ENCODE measurements at regions not wholly inside any gene's neighbourhood (a gene's known extent, or its start where the extent isn't known, plus 50 kb on each side); places are given as distances from the start of the nearest gene placed in this dataset.
A peak's percentile ranks its signal among the peaks of the same experiment; 100 is the strongest.

DNA sequence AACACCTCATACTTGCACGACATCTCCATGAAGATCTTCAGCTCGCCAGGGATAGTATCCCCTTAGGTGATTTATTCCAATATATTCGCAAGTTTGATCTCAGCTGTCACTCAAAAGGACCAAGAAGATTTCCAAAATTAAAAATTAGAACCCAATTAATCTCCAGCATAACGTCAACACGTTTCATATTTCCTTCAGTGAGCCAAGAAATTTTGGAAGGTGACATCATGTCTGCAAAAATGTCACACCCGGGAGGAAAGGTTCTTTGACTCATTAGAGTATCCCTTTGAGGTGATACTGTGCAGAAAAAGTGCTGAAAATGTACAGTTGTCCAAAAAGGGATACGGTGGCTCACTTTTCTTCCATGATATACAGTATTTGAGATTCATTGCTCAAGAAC lies 569.6 kb downstream of the EFNB2 start:
- DNase-seq: no peak

DNA sequence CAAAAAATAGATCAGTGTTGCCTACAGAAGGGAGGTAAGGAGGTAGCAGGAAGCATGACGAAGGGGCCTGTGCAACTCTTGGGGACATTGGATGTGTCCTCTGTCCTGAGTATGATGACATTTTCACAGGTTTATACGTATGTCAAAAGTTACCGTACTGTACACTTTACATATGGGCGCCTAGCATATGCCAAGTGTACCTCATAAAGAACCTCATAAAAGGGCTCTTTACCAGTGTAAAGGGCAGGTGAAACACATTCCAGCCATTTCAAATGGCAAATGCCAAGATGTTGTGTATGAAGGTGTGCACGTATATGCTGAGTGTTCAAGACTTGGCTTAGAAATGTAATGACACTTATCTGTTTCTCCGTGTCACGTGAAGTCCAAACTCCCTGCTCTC lies 573.4 kb downstream of the EFNB2 start:
- DNase-seq: no peak

DNA sequence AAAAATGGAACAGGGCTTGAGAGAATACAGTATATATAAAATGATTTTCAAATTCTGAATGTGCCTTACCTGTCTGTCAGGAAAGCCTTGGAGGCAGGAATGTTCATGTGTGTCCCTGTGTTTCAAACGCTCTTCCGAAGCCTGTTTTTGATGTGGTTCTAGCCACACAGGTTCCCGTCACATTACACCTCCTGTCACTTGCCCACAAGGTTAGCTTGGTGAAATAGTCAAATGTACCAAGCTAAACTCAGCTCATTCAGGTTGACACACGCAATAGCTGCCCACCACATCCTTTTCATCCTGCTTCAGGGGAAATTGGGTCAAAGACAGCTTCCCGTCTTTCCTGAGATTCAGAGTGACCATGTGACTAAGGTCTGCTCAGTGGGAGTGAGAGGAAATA lies 574.0 kb downstream of the EFNB2 start:
- DNase-seq: no peak

DNA sequence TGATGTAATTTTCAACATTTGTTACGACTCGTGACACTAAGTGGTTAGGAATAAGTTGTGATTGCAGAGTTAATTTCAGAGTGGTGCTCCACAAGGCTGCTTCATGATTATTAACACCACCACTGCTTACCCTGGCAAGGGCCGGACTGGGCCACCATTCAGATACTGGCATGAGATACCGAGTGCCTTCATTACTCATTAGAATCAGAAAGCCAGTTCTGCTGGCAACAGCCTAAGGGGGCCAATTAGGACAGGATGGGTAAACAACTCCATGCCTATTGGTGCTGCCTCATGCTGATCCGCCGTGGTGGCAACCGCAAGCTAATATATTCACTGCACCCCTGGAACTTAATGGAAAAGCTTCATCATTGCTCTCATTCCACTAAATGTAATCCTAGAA lies 575.1 kb downstream of the EFNB2 start:
- no peak for DNase-seq

DNA sequence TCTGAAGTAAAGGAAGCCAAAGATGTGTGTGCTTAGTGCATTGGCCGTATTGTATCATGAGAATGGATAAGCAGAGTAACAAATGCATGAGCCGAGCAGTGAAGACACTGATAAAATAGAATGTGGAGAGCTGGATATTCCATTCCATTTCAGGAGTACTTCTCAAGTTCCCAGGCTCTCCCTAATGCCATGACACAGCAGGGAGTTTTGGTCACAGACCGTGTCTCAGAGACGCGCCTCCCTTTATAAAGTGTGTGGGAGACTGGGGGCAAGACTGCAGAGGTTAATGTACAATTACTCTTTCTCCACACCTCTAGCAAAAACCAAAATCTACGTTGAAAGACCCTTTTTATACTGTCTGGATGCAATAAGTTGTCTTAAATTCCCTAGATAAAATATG lies 575.6 kb downstream of the EFNB2 start:
- no peak for DNase-seq

DNA sequence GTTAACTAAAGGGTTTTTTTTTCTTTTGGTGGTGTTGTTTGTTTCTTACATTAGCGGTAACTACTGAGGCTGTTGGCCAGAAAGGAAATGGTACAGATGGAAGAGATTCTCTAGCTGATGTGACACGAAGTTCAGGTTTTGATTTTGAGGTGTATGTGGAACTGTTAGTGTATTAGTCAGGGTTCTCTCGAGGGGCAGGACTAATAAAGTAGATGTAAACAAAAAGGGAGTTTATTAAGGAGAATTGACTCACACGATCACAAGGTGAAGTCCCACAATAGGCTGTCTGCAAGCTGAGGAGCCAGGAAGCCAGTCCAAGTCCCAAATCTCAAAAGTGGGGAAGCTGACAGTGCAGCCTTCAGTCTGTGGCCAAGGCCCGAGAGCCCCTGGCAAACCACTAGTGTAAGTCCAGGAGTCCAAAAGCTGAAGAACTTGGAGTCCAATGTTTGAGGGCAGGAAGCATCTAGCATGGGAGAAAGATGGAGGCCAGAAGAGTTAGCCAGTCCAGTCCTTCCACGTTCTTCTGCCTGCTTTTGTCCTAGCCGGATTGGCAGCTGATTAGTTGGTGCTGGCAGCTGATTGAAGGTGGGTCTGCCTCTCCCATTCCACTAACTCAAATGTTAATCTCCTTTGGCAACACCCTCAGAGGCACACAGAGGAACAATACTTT lies 577.6 kb downstream of the EFNB2 start:
- no peak for DNase-seq

DNA sequence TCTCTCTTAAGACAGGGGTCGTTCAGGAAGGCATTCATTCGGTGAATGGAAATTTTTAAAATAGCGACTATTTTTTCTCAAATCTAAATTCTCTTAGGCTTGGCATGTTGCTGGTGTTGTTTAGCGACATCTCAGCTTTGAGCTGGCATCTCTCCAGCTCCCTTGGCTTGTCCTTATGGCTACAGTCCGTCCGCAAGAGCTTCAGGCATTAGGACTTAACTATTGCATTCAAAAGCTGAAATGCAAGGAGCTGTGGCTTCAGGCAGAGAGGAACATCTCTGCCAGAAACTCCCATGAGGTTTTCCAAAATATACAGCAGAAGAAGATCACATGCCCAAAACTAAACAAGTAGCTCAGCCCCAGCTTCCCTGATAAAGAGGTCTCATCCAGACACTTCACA lies 578.5 kb downstream of the EFNB2 start:
- DNase-seq: no peak

DNA sequence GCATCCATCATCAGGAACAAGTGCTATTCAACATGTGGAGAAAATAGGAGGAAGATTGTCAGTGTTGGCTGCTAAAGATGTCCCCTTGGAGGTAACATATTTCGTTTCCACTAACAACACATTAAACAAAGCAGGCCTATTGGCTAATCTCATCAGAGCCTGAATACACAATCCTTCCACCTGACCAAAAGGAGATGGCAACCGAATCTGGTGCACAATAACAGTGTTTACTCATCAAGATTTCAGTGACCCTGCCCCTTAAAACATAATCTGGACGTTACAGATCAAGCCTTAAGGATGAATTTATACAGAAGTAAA lies 582.5 kb downstream of the EFNB2 start:
- DNase-seq: no peak

DNA sequence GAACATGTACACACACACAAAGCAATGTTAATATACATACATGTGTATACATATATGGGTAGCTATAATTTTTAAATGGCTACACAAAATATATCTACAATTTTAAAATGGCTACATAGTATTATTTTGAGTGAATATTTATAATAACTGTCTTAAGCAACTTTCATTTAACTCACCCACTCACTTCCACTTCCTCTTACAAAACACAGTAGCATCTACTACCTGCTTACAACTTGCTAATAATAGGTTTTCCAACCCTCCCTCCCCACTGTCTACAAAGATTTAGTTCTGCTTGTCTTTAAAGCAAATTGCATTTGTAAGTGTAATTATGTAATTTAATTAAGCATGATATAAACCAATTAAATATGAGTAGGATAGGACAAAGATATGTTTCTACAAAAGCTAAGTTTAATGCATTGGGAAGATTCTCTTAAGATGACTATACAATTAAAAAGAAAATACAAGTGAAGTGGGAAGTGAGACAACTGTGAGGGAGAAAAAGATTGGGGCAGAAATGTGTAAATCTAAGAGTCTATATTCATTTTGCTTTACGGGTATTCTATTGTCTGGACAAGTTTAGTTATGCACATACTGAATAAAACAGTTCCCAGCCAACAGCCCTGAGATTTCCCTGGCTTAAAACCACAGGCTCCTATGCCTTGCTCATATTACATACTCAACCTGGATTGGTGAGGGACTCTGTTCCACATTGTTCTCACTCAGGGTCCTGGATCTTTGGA lies 583.1 kb downstream of the EFNB2 start:
- peak; percentile 33 for DNase-seq

DNA sequence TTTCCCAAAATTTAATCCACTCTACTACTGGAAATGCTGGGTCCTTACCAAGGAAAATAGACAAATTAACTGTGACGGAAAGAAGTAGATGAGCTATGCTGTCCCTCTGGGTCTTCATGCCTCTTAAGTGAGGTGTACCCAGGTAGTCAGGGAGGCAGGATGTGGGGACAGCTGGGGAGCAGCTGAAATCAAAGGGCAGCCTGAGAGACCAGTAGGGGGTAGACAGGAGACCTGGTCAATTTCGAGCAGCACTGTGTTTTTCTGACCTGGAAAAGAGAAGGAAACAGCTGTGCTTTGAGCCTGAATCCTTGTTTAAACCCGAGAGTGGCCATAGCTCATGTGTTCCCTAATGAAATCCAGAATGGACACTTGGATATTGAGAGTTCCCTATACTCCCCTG lies 587.3 kb downstream of the EFNB2 start:
- DNase-seq: no peak

DNA sequence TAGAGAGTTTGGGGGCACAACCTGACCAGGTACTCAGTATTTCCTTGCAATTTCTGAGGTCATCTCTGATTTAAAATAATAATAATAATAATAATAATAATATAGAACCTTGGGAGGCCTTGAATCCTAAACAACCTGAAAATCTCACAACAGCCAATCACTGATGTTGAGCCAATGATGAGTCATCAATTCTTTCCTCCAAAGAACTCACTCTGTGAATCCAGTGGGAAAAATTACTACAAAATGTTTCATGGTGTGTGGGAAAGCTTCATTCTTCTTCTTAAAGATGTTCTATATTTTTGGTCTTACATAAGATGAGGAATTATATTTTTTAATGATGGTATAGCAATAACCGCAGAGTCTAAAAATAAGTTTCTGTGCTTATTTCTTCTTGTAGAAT lies 594.6 kb downstream of the EFNB2 start:
- no peak for DNase-seq

DNA sequence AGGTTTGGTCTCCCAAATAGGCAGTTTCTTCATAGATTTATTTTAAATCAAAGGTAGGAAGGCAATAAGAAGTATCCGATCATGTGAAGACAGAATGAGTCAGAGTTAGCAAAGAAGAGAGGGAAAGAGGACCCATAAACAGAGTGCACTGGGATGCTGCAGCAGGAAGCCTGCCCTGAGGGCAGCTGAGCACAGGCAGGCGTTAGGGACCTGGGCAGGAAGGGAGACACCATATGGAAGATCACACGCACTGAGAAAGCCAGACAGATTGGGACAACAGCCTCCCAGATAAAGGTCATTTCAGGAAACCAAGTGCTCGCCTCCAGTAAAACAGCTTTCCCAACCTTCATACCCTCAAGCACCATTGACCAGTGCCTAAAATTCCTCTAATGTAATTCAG lies 598.0 kb downstream of the EFNB2 start:
- DNase-seq: no peak

DNA sequence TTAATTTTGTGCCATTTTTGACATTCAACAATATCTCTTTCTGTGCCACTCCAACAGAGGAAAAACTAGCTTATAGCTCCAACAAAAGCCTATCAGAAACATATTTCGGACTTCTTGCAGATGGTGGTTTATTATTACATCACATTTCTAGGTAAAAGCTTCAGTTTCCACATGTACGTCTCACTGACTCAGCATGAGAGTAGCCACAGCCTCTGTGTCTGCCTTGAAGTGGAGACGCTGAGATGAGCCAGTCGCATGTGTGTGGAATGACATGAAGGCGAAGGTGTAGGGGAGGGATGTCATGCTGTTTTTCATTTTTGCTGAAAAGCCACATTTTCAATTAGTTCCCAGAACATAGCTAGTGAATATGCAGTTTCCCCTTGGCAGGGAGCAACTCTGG lies 598.6 kb downstream of the EFNB2 start:
- peak; percentile 73 for DNase-seq

DNA sequence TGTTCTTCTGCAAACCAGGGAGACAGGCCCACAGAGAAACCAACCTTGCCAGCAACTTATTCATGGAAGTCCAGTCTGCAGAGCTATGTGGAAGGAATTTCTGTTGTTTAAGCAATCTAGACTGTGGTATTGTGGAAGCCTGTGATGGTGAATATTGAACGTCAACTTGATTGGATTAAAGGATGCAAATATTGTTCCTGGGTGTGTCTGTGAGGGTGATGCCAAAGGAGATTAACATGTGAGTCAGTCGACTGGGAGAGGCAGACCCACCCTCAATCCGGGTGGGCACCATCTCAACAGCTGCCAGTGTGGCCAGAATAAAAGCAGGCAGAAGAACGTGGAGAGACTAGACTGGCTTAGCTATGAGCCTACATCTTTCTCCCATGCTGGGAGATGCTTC lies 606.0 kb downstream of the EFNB2 start:
- no peak for DNase-seq

DNA sequence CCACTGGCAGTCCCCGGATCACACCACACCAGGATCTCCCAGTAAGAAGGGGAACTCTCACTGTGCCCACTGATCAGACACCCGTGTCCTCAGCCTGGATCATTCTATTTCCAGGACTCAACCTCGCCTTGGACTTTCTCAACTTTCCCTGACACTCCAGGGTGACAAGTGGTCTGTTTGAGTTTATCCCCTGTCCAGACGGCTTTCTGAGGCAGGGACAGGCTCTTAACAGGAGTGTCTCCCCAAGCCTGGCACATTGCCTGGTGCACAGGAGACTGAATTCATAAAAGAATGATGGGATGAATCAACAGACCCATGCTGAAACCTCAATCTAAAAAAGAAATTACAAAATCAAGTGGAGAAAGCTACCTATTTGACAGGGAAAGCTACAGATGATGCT lies 606.6 kb downstream of the EFNB2 start:
- DNase-seq: no peak

DNA sequence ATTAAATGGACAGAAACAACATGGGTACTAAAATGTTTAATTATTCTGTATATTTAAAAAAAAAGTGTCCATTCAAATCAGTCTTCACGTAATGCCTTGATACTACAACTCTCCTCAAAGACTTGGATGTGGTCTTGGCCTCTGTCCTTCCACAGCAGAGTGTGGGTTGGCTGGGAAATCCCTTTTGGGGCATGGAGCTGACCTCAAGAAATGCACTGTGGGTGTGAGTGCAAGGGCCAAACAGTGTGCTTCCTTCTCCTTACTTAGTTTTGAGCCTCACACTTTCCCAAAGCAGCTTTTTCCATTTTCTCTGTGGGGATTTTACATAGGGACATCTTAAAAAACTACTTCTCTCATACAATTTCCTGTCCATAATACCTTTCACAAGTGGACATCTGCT lies 607.4 kb downstream of the EFNB2 start:
- DNase-seq: no peak

DNA sequence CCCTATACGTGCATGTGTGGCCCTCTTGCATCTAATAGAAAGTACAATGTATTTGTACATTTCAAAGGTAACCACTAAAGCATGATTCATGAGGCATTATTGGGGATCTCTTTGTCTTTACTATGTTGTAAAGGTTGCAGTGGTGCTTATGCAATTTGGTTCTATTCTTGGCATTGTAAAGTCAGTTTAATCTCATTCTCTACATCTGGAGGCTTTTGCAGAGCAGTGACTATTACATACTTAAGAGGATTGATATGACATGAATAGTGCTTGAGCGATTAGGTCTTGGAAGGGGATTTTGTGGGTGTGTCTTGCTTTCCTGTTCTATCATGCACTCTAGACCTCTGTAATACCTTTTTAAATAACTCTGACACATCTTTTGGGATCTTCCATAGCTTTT lies 610.0 kb downstream of the EFNB2 start:
- DNase-seq: peak; percentile 89

DNA sequence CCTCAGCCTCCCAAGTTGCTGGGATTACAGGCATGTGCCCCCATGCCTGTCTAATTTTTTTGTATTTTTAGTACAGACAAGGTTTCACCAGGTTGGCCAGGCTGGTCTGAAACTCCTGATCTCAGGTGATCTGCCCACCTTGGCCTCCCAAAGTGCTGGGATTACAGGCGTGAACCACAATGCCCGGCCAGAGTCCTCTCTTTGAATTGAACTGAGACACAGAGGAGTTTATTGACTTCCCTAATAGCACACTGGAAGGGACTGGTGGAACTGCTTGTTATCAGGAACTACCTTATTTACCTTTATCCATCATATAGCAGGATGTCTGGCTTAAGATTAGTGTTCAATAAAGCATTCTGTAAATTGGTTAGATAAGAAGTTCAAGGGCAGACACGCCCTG lies 613.8 kb downstream of the EFNB2 start:
- DNase-seq: no peak

DNA sequence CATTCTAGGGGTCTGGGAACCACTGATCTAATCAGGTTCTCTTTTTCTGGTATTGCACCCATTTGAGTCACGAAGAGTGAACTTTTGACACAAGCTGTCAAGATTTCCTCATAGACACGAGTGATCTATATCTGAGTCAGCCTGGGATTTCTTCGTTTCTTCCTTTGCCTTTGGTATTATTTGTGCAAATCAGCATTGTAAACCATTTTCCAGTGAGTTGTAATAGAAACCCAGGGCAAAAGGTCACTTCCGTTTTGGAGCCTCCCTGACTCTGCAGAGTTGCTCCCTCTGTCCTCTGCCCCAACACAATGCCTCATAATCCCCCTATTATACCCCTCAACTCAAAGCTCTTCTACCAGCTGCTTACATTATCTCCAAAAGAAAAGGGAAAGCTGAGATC lies 615.1 kb downstream of the EFNB2 start:
- DNase-seq: peak; percentile 96

DNA sequence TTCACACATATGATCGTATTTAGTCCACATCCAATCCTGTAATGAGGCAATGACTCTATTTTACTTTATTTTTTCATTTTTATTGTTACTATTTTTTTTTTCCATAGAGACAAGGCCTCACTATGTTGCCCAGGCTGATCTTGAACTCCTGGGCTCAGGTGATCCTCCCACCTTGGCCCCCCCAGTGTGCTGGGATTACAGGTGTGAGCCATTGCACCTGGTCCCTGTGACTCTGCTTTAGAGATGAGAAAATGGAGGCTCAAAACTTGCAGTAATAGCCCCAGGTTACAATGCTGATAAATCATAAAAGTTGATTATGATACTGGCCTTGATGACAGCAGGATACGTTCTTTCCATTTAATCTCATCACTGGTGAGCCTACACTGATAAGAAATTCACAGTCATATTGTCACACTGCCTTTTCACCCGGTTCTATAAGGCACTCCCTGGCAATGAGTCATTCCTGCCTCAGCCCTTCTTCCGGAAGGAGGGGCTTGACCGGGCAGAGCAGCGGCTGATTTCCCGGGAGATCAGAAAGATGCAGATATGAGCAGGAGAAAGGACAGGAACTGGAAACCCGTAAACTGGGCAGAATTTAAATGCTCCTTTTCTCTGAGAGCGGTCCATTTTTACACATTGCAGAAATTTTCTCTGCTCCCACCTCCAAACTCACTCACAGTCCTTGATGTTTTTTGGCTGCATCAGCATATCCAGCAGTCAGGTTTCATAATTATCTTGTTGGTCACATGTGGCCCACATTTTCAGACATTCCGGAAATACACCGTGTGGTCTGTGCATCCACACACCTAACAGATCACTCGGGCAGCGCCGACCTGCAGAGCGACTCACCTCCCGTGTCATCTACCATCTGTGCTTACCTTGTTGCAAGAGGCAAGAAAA lies 616.4 kb downstream of the EFNB2 start:
- DNase-seq: peak; percentile 51

DNA sequence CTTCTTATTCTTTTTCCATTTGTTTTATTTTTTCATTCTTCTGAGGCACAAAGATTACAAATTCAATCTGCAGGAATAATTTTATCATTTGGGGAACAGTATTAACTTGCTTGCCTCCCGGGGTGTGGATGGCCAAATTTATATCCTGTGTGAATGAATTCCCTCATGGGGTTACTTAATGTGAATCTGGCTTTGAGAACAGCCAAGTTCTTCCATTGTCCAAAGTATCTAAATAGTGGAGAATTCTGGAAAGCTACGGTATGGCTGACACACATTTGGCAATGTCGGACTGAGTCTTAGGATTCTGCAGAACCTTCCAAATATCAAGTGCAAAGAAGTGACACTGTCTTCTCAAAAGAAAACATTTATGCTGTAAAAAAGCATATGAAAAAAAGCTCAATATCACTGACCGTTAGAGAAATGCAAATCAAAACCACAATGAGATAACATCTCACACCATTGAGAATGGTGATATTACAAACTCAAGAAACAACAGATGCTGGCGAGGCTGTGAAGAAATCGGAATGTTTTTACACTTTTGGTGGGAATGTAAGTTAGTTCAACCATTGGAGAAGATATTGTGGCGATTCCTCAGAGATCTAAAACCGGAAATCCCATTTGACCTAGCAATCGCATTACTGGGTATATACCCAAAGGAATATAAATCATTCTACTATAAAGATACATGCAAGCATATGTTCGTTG lies 620.2 kb downstream of the EFNB2 start:
- no peak for DNase-seq

DNA sequence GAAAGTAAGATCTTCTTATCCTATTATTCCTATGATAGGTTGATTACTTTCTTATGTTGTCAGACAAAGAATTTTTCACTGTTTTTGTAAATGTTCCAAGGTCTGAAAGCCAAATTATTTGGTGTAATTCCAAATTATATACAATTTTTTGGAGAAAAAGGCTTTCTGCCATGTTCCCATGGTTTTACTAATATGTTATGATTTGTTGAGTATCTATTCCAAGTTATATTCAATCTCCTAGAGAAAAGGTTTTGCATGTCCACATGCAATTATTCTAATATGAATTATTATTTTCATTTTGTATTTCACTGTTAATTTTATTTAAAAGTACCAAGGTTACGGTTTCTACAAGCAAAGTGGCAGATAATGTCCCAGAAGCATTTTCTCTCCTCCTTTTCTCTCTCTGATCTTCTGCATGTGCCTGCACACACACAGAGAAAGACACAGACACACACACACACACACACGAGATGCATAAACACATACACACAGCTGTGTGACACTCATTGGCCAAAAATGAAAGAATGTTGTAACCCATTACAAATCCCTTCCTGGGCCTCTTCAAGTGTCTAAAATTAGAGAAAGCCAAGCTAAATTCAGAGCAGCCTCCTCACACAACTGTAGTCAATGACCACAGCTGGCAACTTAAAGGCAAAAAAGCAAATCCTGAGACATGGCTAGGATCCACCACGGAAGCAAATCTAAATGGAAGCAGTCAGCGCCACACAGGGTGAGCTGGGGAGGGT lies 621.0 kb downstream of the EFNB2 start:
- peak; percentile 95 for DNase-seq

DNA sequence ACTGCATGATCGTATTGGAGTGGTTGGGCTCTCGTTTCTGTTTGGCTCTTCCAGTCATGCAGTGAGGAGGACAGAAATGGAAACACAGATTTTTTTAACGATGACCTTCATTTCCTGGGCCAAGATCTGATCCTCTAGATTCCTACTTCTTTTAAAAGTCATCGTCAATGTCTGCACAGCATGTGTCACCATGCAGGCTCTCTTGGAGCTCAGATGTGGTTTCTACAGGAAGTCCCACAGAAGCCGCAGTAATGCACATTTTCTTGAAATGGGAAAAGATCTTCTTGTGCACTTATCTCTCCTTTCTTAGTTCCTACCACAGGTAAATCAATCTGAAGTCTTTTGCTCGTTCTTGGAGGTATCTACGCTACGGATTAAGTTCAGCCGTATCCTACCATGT lies 626.9 kb downstream of the EFNB2 start:
- peak; percentile 85 for DNase-seq

Data from MV-4-11 (cell line).